ENCODE measurements at regions not wholly inside any gene's neighbourhood (a gene's known extent, or its start where the extent isn't known, plus 50 kb on each side); places are given as distances from the start of the nearest gene placed in this dataset.

GRCh38 chr15:77706482-77707244 lies 74.0 kb upstream of the LINGO1 start:
- H3K36me3 Mint-ChIP-seq, result no peaks in the 10 kb centered on the region
- peaks cover 17 to 19% of the 10 kb centered on the region in 2 donors for H3K27me3 Mint-ChIP-seq
- ATAC-seq (replicated peaks) (no peak), DNase-seq (no peak)
- H3K27ac Mint-ChIP-seq, result no peak overlapping the region
- H3K4me1 Mint-ChIP-seq, result no peaks in the 10 kb centered on the region
- H3K4me3 Mint-ChIP-seq, result no peak overlapping the region
- no peaks in the 10 kb centered on the region for H3K9me3 Mint-ChIP-seq

- no peak for ATAC-seq (replicated peaks)
- no peaks in the 10 kb centered on the region for H3K36me3 Mint-ChIP-seq
- H3K27me3 Mint-ChIP-seq, result peaks cover 22 to 30% of the 10 kb centered on the region in 2 donors
- no peak for DNase-seq
- H3K27ac Mint-ChIP-seq, result no peak overlapping the region
- peaks cover 0 to 3% of the 10 kb centered on the region in 2 donors for H3K9me3 Mint-ChIP-seq
- H3K4me3 Mint-ChIP-seq, result no peak overlapping the region
- H3K4me1 Mint-ChIP-seq, result no peaks in the 10 kb centered on the region
Observed at GRCh38 chr15:77702211-77702957, 69.7 kb upstream of the LINGO1 start.

- no peaks in the 10 kb centered on the region for H3K36me3 Mint-ChIP-seq
- DNase-seq, result no peak
- no peak overlapping the region for H3K27ac Mint-ChIP-seq
- no peaks in the 10 kb centered on the region for H3K4me1 Mint-ChIP-seq
- H3K27me3 Mint-ChIP-seq, result peaks cover 13 to 36% of the 10 kb centered on the region in 2 donors
- H3K9me3 Mint-ChIP-seq, result peaks cover 0 to 3% of the 10 kb centered on the region in 2 donors
- ATAC-seq (replicated peaks), result no peak
- no peak overlapping the region for H3K4me3 Mint-ChIP-seq
Observed at GRCh38 chr15:77698481-77698880, 65.8 kb upstream of the LINGO1 start.

- Mint-ChIP-seq H3K9me3 (peaks cover 0 to 3% of the 10 kb centered on the region in 2 donors), H3K4me3 (no peak overlapping the region), H3K27ac (no peak overlapping the region), H3K4me1 (no peaks in the 10 kb centered on the region), H3K36me3 (no peaks in the 10 kb centered on the region), H3K27me3 (peaks cover 19 to 39% of the 10 kb centered on the region in 2 donors)
- ATAC-seq (replicated peaks) (no peak), DNase-seq (no peak)
Observed at GRCh38 chr15:77697893-77698292, 65.2 kb upstream of the LINGO1 start.

- peaks cover 28 to 44% of the 10 kb centered on the region in 2 donors for H3K27me3 Mint-ChIP-seq
- no peaks in the 10 kb centered on the region for H3K36me3 Mint-ChIP-seq
- ATAC-seq (replicated peaks), result no peak
- H3K27ac Mint-ChIP-seq, result no peak overlapping the region
- H3K4me3 Mint-ChIP-seq, result no peak overlapping the region
- no peaks in the 10 kb centered on the region for H3K4me1 Mint-ChIP-seq
- no peak for DNase-seq
- H3K9me3 Mint-ChIP-seq, result peaks cover 0 to 3% of the 10 kb centered on the region in 2 donors
Observed at GRCh38 chr15:77696871-77697270, 64.2 kb upstream of the LINGO1 start.

GRCh38 chr15:77695961-77696582 lies 63.4 kb upstream of the LINGO1 start:
- no peak overlapping the region for H3K4me3 Mint-ChIP-seq
- no peak overlapping the region for H3K27ac Mint-ChIP-seq
- DNase-seq, result no peak
- no peaks in the 10 kb centered on the region for H3K4me1 Mint-ChIP-seq
- peaks cover 34 to 52% of the 10 kb centered on the region in 2 donors for H3K27me3 Mint-ChIP-seq
- H3K9me3 Mint-ChIP-seq, result peaks cover 0 to 3% of the 10 kb centered on the region in 2 donors
- ATAC-seq (replicated peaks), result no peak
- H3K36me3 Mint-ChIP-seq, result no peaks in the 10 kb centered on the region

- Mint-ChIP-seq H3K27ac (no peak overlapping the region), H3K4me1 (no peaks in the 10 kb centered on the region), H3K36me3 (no peaks in the 10 kb centered on the region), H3K4me3 (no peak overlapping the region), H3K27me3 (peaks cover 38 to 52% of the 10 kb centered on the region in 2 donors), H3K9me3 (peaks cover 0 to 3% of the 10 kb centered on the region in 2 donors)
- DNase-seq (no peak), ATAC-seq (replicated peaks) (no peak)
Observed at GRCh38 chr15:77695548-77695947, 62.8 kb upstream of the LINGO1 start.

GRCh38 chr15:77693576-77693975 lies 60.9 kb upstream of the LINGO1 start:
- H3K27me3 Mint-ChIP-seq, result peaks cover 52 to 64% of the 10 kb centered on the region in 2 donors
- no peak for ATAC-seq (replicated peaks)
- H3K4me3 Mint-ChIP-seq, result no peak overlapping the region
- no peaks in the 10 kb centered on the region for H3K9me3 Mint-ChIP-seq
- H3K27ac Mint-ChIP-seq, result no peak overlapping the region
- no peaks in the 10 kb centered on the region for H3K36me3 Mint-ChIP-seq
- DNase-seq, result no peak
- no peaks in the 10 kb centered on the region for H3K4me1 Mint-ChIP-seq

- H3K36me3 Mint-ChIP-seq, result no peaks in the 10 kb centered on the region
- H3K4me1 Mint-ChIP-seq, result no peaks in the 10 kb centered on the region
- DNase-seq (no peak), ATAC-seq (replicated peaks) (no peak)
- H3K27ac Mint-ChIP-seq, result no peak overlapping the region
- no peak overlapping the region for H3K4me3 Mint-ChIP-seq
- no peaks in the 10 kb centered on the region for H3K9me3 Mint-ChIP-seq
- peaks cover 51 to 60% of the 10 kb centered on the region in 2 donors for H3K27me3 Mint-ChIP-seq
Observed at GRCh38 chr15:77692614-77693013, 59.9 kb upstream of the LINGO1 start.

- no peaks in the 10 kb centered on the region for H3K4me1 Mint-ChIP-seq
- H3K36me3 Mint-ChIP-seq, result no peaks in the 10 kb centered on the region
- H3K4me3 Mint-ChIP-seq, result no peak overlapping the region
- peaks cover 52 to 56% of the 10 kb centered on the region in 2 donors for H3K27me3 Mint-ChIP-seq
- ATAC-seq (replicated peaks) (no peak), DNase-seq (no peak)
- no peak overlapping the region for H3K27ac Mint-ChIP-seq
- no peaks in the 10 kb centered on the region for H3K9me3 Mint-ChIP-seq
Observed at GRCh38 chr15:77691607-77692006, 58.9 kb upstream of the LINGO1 start.

GRCh38 chr15:77689821-77690220 lies 57.1 kb upstream of the LINGO1 start:
- no peaks in the 10 kb centered on the region for H3K4me1 Mint-ChIP-seq
- H3K36me3 Mint-ChIP-seq, result no peaks in the 10 kb centered on the region
- no peak overlapping the region for H3K27ac Mint-ChIP-seq
- peaks cover 51 to 58% of the 10 kb centered on the region in 2 donors for H3K27me3 Mint-ChIP-seq
- H3K9me3 Mint-ChIP-seq, result no peaks in the 10 kb centered on the region
- ATAC-seq (replicated peaks) (no peak), DNase-seq (no peak)
- no peak overlapping the region for H3K4me3 Mint-ChIP-seq

- Mint-ChIP-seq H3K27ac (no peak overlapping the region), H3K9me3 (no peaks in the 10 kb centered on the region), H3K27me3 (peaks cover 46 to 55% of the 10 kb centered on the region in 2 donors), H3K4me3 (no peak overlapping the region), H3K36me3 (no peaks in the 10 kb centered on the region), H3K4me1 (no peaks in the 10 kb centered on the region)
- ATAC-seq (replicated peaks), result no peak
- DNase-seq, result no peak
Observed at GRCh38 chr15:77688693-77689092, 56.0 kb upstream of the LINGO1 start.

GRCh38 chr15:77688266-77688665 lies 55.6 kb upstream of the LINGO1 start:
- Mint-ChIP-seq H3K4me1 (no peaks in the 10 kb centered on the region), H3K9me3 (no peaks in the 10 kb centered on the region), H3K4me3 (no peak overlapping the region), H3K36me3 (no peaks in the 10 kb centered on the region), H3K27ac (no peak overlapping the region), H3K27me3 (peaks cover 42 to 53% of the 10 kb centered on the region in 2 donors)
- no peak for DNase-seq
- no peak for ATAC-seq (replicated peaks)

GRCh38 chr15:77685082-77685815 lies 52.5 kb upstream of the LINGO1 start:
- ATAC-seq (replicated peaks) (no peak), DNase-seq (no peak)
- no peaks in the 10 kb centered on the region for H3K9me3 Mint-ChIP-seq
- H3K4me1 Mint-ChIP-seq, result no peaks in the 10 kb centered on the region
- H3K27ac Mint-ChIP-seq, result no peak overlapping the region
- peaks cover 49 to 50% of the 10 kb centered on the region in 2 donors for H3K27me3 Mint-ChIP-seq
- no peak overlapping the region for H3K4me3 Mint-ChIP-seq
- no peaks in the 10 kb centered on the region for H3K36me3 Mint-ChIP-seq
